GM12878 (cell line): ENCODE measurements at regions not wholly inside any gene's neighbourhood (a gene's known extent, or its start where the extent isn't known, plus 50 kb on each side); places are given as distances from the start of the nearest gene placed in this dataset.

Experiments used
- ATAC-seq: fragments of 200-7000 bp; cut with Tn5 transposase; 3 replicates; pipeline ENCODE4 v1.9.1; 2020; ENCODE audit warnings: mild to moderate bottlenecking, moderate library complexity
- BruUV-seq: library from RNA; stranded (reverse); fragments of 400-500 nt; replicated peaks from 2 replicates; lab custom pipeline; 2021; lab: Mats Ljungman, UMichigan
- CTCF ChIA-PET: fragments of 300-600 bp; sonication (Branson Sonifier 250); formaldehyde crosslinking; extraction: SDS; loops from one replicate; lab custom pipeline; 2021; ENCODE audit warnings: inconsistent platforms; lab: Yijun Ruan, JAX
- POLR2A ChIA-PET: fragments of 350-600 bp; formaldehyde crosslinking; extraction: SDS; loops from one replicate; lab custom pipeline; 2021; ENCODE audit warnings: inconsistent platforms; lab: Charles Lee
- RAD21 ChIA-PET: fragments of 300-600 bp; sonication (Branson Sonifier 250); formaldehyde crosslinking; loops from one replicate; lab custom pipeline; 2023; ENCODE audit warnings: antibody characterized with exemption; ENCODE audit not compliant: unreplicated experiment; lab: Charles Lee
- SMC1A ChIA-PET: fragments of 300-600 bp; sonication (Branson Sonifier 250); formaldehyde crosslinking; loops from one replicate; lab custom pipeline; 2023; ENCODE audit not compliant: unreplicated experiment, uncharacterized antibody; lab: Charles Lee
- DNase-seq: peaks from one replicate; pipeline ENCODE4 v3.0.0-alpha.2; 2011; ENCODE audit warnings: low read depth, low spot score
- FAIRE-seq: peaks from 3 replicates; lab custom pipeline; 2011; peaks lifted over from hg19 to GRCh38; lab: Jason Lieb, UNC
- H2AFZ ChIP-seq: 2 replicates; pipeline ENCODE4 v1.6.0; 2011; ENCODE audit warnings: low read depth, low read length, control low read depth; ENCODE audit not compliant: control insufficient read depth
- H3K27ac ChIP-seq: 2 replicates; pipeline ENCODE4 v1.5.1; 2011; ENCODE audit warnings: control low read depth; ENCODE audit not compliant: control insufficient read depth, insufficient read depth
- H3K27me3 ChIP-seq, 2 experiments: replicated peaks in 1 of 2; 2 replicates each; pipeline versions ENCODE4 v1.6.0 to v1.6.1; 2011; ENCODE audit warnings: low read length in 1 of 2; ENCODE audit not compliant: control insufficient read depth in 2 of 2, insufficient read depth in 2 of 2
- H3K36me3 ChIP-seq, 2 experiments: 2 replicates each; pipeline ENCODE4 v1.5.1; 2011; ENCODE audit warnings: low read length in 1 of 2; ENCODE audit not compliant: control insufficient read depth in 2 of 2, insufficient read depth in 2 of 2
- H3K4me1 ChIP-seq: 2 replicates; pipeline ENCODE4 v1.6.1; 2011; ENCODE audit warnings: mild to moderate bottlenecking, low read length, moderate library complexity, mixed read lengths; ENCODE audit not compliant: control insufficient read depth, insufficient read depth
- H3K4me2 ChIP-seq: 2 replicates; pipeline ENCODE4 v1.6.0; 2011; ENCODE audit warnings: control low read depth; ENCODE audit not compliant: control insufficient read depth, insufficient read depth
- H3K4me3 ChIP-seq: fragments of 200-600 bp; sonication (generic); 2 replicates; pipeline ENCODE4 v1.5.1; 2016
- H3K79me2 ChIP-seq: 2 replicates; pipeline ENCODE4 v1.6.0; 2011; ENCODE audit warnings: low read length; ENCODE audit not compliant: control insufficient read depth, insufficient read depth
- H3K9ac ChIP-seq: 2 replicates; pipeline ENCODE4 v1.8.0; 2011; ENCODE audit warnings: low read length, control low read depth, mixed read lengths; ENCODE audit not compliant: control insufficient read depth, insufficient read depth
- H3K9me3 ChIP-seq: replicated peaks from 3 replicates; pipeline ENCODE4 v1.5.1; 2011; ENCODE audit warnings: mild to moderate bottlenecking, low read length; ENCODE audit not compliant: control insufficient read depth, insufficient read depth
- H4K20me1 ChIP-seq: 2 replicates; pipeline ENCODE4 v1.6.0; 2011; ENCODE audit not compliant: control insufficient read depth, insufficient read depth
- CEBPB ChIP-seq, 2 experiments: fragments of 150-350 bp in 1 of 2; IDR thresholded peaks; 2 replicates each; pipeline ENCODE4 v1.6.1; 2012 to 2014; ENCODE audit warnings: low read depth in 2 of 2, low read length in 2 of 2, borderline replicate concordance in 1 of 2, inconsistent platforms in 1 of 2
- CREM ChIP-seq: IDR thresholded peaks from 2 replicates; pipeline ENCODE4 v1.6.1; 2014; ENCODE audit warnings: antibody characterized with exemption, low read depth
- FOXK2 ChIP-seq: fragments of 450-650 bp; IDR thresholded peaks from 2 replicates; pipeline ENCODE4 v1.6.1; 2017; ENCODE audit warnings: mild to moderate bottlenecking, moderate library complexity
- GATAD2B ChIP-seq: fragments of 450-650 bp; conservative IDR thresholded peaks from 2 replicates; pipeline ENCODE4 v1.6.1; 2017; ENCODE audit warnings: low read depth, mild to moderate bottlenecking, moderate library complexity
- IRF5 ChIP-seq: fragments of 450-650 bp; IDR thresholded peaks from 2 replicates; pipeline ENCODE4 v1.6.1; 2017; ENCODE audit warnings: borderline replicate concordance
- RAD21 ChIP-seq: IDR thresholded peaks from 2 replicates; pipeline ENCODE4 v1.6.1; 2011; ENCODE audit warnings: mild to moderate bottlenecking, low read depth, low read length, moderate library complexity; ENCODE audit not compliant: insufficient read depth
- SMAD5 ChIP-seq: IDR thresholded peaks from 2 replicates; pipeline ENCODE4 v1.6.1; 2016; ENCODE audit warnings: antibody characterized with exemption, low read depth
- TCF3 ChIP-seq: IDR thresholded peaks from 2 replicates; pipeline ENCODE4 v1.6.1; 2012; ENCODE audit warnings: low read depth, mild to moderate bottlenecking, low read length, borderline replicate concordance; ENCODE audit not compliant: insufficient read depth
- ZBED1 ChIP-seq: IDR thresholded peaks from 2 replicates; pipeline ENCODE4 v1.6.1; 2016; ENCODE audit warnings: borderline replicate concordance
- WGBS: methylation state at CpG from one replicate; pipeline ENCODE4 v1.1.6; 2016; ENCODE audit warnings: low lambda C conversion rate; ENCODE audit not compliant: insufficient replicate concordance, insufficient coverage; ENCODE audit errors: missing lambda C conversion rate; 5-methylcytosine and 5-hydroxymethylcytosine counted together
- in situ Hi-C: fragments of 300-500 bp; cut with MboI; formaldehyde crosslinking; loops from 9 replicates; pipeline ENCODE4 v1.14.3; 2018; ENCODE audit warnings: mixed read lengths
- intact Hi-C: fragments of 100-400 bp; cut with micrococcal nuclease; formaldehyde crosslinking; loops from one replicate; pipeline ENCODE4 v1.14.2; 2022; ENCODE audit not compliant: unreplicated experiment
- TF ChIP-seq, protein P1 (sequence below): fragments of 450-650 bp; IDR thresholded peaks from 2 replicates; pipeline ENCODE4 v1.6.1; 2017; ENCODE audit warnings: mild to moderate bottlenecking

- Histone ChIP-seq H3K9ac (no peak overlapping the region), H3K36me3 (no peaks in the 10 kb centered on the region), H3K9me3 (no peaks in the 10 kb centered on the region), H3K79me2 (no peaks in the 10 kb centered on the region), H2AFZ (no peak overlapping the region), H3K4me2 (no peak overlapping the region), H3K27ac (no peak overlapping the region), H3K27me3 (no peaks in the 10 kb centered on the region), H3K4me1 (no peaks in the 10 kb centered on the region), H4K20me1 (no peaks in the 10 kb centered on the region), H3K4me3 (no peak overlapping the region)
- RAD21 ChIA-PET: no interaction called here
- FAIRE-seq (no peak), DNase-seq (no peak), ATAC-seq (no peak; the same call in 2 of the 3 replicates)
- intact Hi-C loops: no loop called here
- in situ Hi-C loops: no loop called here
- 18% methylated on average over 9 of the region's 9 CpGs for WGBS
- SMC1A ChIA-PET: interaction anchor here (1.0 kb wide), 1 partner anchor 8 kb away, joined by 4 read pairs; no protein-coding TSS in a partner anchor
- TF ChIP-seq FOXK2 (no peak), RAD21 (no peak), TCF3 (no peak), CREM (no peak), SMAD5 (no peak), ZBED1 (no peak), GATAD2B (no peak), IRF5 (no peak), CEBPB (IDR thresholded peaks at IDR 0.05; ENCODE audit: borderline replicate concordance in 1 of 2, low read depth in 2 of 2, low read length in 2 of 2) (no peak)
- TF ChIP-seq, protein P1, sequence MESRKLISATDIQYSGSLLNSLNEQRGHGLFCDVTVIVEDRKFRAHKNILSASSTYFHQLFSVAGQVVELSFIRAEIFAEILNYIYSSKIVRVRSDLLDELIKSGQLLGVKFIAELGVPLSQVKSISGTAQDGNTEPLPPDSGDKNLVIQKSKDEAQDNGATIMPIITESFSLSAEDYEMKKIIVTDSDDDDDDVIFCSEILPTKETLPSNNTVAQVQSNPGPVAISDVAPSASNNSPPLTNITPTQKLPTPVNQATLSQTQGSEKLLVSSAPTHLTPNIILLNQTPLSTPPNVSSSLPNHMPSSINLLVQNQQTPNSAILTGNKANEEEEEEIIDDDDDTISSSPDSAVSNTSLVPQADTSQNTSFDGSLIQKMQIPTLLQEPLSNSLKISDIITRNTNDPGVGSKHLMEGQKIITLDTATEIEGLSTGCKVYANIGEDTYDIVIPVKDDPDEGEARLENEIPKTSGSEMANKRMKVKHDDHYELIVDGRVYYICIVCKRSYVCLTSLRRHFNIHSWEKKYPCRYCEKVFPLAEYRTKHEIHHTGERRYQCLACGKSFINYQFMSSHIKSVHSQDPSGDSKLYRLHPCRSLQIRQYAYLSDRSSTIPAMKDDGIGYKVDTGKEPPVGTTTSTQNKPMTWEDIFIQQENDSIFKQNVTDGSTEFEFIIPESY: no peak
- POLR2A ChIA-PET: no interaction called here
- BruUV-seq: no TSS peak
- CTCF ChIA-PET: interaction anchor here (1.1 kb wide), 1 partner anchor 142 kb away, joined by 3 read pairs; no protein-coding TSS in a partner anchor
Measured at GRCh38 chr11:15471895-15472799, 357.4 kb downstream of the INSC start.
